ENCODE measurements at regions not wholly inside any gene's neighbourhood (a gene's known extent, or its start where the extent isn't known, plus 50 kb on each side); places are given as distances from the start of the nearest gene placed in this dataset.

DNA sequence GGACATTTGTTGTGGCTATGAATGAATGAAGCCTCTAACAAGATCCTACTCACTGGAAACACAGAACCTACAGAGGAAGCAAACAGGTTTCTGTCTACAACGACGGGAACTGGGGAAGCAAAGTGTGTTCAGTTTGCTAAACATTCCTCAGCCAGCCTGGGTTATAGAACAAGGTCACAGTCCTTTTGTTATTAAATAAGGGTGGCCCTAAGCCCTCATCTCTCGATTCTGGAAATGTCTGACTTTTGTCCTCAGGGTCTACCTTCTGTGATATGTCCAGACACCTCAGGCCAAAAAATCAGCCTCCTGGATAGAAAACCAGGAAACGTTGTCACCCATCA, 64.6 kb upstream of the ARHGEF7 start:
- TF ChIP-seq, protein P1, sequence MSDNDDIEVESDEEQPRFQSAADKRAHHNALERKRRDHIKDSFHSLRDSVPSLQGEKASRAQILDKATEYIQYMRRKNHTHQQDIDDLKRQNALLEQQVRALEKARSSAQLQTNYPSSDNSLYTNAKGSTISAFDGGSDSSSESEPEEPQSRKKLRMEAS (CRISPR knock-in tag; IDR thresholded peaks at IDR 0.05), result no peak
- TF ChIP-seq, protein P2, sequence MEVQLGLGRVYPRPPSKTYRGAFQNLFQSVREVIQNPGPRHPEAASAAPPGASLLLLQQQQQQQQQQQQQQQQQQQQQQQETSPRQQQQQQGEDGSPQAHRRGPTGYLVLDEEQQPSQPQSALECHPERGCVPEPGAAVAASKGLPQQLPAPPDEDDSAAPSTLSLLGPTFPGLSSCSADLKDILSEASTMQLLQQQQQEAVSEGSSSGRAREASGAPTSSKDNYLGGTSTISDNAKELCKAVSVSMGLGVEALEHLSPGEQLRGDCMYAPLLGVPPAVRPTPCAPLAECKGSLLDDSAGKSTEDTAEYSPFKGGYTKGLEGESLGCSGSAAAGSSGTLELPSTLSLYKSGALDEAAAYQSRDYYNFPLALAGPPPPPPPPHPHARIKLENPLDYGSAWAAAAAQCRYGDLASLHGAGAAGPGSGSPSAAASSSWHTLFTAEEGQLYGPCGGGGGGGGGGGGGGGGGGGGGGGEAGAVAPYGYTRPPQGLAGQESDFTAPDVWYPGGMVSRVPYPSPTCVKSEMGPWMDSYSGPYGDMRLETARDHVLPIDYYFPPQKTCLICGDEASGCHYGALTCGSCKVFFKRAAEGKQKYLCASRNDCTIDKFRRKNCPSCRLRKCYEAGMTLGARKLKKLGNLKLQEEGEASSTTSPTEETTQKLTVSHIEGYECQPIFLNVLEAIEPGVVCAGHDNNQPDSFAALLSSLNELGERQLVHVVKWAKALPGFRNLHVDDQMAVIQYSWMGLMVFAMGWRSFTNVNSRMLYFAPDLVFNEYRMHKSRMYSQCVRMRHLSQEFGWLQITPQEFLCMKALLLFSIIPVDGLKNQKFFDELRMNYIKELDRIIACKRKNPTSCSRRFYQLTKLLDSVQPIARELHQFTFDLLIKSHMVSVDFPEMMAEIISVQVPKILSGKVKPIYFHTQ (CRISPR knock-in tag; IDR thresholded peaks at IDR 0.05), result no peak
- TF ChIP-seq, protein P3, sequence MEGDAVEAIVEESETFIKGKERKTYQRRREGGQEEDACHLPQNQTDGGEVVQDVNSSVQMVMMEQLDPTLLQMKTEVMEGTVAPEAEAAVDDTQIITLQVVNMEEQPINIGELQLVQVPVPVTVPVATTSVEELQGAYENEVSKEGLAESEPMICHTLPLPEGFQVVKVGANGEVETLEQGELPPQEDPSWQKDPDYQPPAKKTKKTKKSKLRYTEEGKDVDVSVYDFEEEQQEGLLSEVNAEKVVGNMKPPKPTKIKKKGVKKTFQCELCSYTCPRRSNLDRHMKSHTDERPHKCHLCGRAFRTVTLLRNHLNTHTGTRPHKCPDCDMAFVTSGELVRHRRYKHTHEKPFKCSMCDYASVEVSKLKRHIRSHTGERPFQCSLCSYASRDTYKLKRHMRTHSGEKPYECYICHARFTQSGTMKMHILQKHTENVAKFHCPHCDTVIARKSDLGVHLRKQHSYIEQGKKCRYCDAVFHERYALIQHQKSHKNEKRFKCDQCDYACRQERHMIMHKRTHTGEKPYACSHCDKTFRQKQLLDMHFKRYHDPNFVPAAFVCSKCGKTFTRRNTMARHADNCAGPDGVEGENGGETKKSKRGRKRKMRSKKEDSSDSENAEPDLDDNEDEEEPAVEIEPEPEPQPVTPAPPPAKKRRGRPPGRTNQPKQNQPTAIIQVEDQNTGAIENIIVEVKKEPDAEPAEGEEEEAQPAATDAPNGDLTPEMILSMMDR (IDR thresholded peaks at IDR 0.05), result peak; percentile 20; the same call in 1 of the 2 replicates
- TF ChIP-seq, protein P4, sequence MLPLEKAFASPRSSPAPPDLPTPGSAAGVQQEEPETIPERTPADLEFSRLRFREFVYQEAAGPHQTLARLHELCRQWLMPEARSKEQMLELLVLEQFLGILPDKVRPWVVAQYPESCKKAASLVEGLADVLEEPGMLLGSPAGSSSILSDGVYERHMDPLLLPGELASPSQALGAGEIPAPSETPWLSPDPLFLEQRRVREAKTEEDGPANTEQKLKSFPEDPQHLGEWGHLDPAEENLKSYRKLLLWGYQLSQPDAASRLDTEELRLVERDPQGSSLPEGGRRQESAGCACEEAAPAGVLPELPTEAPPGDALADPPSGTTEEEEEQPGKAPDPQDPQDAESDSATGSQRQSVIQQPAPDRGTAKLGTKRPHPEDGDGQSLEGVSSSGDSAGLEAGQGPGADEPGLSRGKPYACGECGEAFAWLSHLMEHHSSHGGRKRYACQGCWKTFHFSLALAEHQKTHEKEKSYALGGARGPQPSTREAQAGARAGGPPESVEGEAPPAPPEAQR (CRISPR knock-in tag; IDR thresholded peaks at IDR 0.05), result no peak
- TF ChIP-seq NR1H2 (CRISPR knock-in tag; IDR thresholded peaks at IDR 0.05) (no peak), ZNF263 (CRISPR knock-in tag; IDR thresholded peaks at IDR 0.05; ENCODE audit: low read depth) (no peak), HMGXB4 (CRISPR knock-in tag; IDR thresholded peaks at IDR 0.05) (no peak), ATF6 (CRISPR knock-in tag; IDR thresholded peaks at IDR 0.05) (no peak), TEAD4 (CRISPR knock-in tag; IDR thresholded peaks at IDR 0.05) (no peak), ZNF416 (CRISPR knock-in tag; IDR thresholded peaks at IDR 0.05) (no peak)
